HFF-Myc (cell line): ENCODE measurements at regions not wholly inside any gene's neighbourhood (a gene's known extent, or its start where the extent isn't known, plus 50 kb on each side); places are given as distances from the start of the nearest gene placed in this dataset.

Source experiments
- DNase-seq: peaks from one replicate; pipeline ENCODE4 v3.0.0-alpha.2; 2011; ENCODE audit warnings: low read depth; ENCODE audit errors: extremely low read depth
- H3K4me3 ChIP-seq: replicated peaks from 2 replicates; pipeline ENCODE4 v1.5.1; 2011; ENCODE audit warnings: low read depth, mild to moderate bottlenecking, control low read depth, low read length
- TF ChIP-seq, protein P1 (sequence below): IDR thresholded peaks from 2 replicates; pipeline ENCODE4 v1.5.1; 2012; ENCODE audit warnings: mild to moderate bottlenecking, low read depth, low read length, control low read depth; ENCODE audit errors: missing control alignments

- TF ChIP-seq, protein P1, sequence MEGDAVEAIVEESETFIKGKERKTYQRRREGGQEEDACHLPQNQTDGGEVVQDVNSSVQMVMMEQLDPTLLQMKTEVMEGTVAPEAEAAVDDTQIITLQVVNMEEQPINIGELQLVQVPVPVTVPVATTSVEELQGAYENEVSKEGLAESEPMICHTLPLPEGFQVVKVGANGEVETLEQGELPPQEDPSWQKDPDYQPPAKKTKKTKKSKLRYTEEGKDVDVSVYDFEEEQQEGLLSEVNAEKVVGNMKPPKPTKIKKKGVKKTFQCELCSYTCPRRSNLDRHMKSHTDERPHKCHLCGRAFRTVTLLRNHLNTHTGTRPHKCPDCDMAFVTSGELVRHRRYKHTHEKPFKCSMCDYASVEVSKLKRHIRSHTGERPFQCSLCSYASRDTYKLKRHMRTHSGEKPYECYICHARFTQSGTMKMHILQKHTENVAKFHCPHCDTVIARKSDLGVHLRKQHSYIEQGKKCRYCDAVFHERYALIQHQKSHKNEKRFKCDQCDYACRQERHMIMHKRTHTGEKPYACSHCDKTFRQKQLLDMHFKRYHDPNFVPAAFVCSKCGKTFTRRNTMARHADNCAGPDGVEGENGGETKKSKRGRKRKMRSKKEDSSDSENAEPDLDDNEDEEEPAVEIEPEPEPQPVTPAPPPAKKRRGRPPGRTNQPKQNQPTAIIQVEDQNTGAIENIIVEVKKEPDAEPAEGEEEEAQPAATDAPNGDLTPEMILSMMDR = no peak
- no peak overlapping the region for H3K4me3 ChIP-seq
- no peak for DNase-seq
Measured at GRCh38 chr4:28179126-28179525, 1318.5 kb downstream of the STIM2 start.

DNA sequence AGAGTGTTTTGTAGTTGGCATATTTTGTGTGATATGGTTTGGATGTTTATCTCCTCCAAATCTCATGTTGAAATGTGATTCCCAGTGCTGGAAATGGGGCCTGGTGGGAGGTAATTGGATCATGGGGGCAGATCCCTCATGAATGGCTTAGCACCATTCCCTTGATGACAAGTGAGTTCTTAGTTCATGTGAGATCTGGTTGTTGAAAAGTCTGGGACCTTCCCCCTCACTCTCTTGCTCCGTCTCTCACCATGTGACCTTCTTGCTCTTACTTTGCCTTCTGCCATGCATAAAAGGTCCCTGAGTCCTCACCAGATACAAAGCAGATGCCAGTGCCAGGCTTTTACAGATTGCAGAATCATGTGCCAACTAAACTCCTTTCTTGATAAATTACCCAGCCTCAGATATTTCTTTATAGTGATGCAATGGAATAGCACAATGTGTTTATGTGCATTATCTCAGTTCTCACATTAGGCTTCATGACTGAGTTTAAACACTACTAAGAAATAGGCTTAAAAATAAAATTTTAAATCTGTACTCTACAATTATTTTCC is 1348.8 kb downstream of the STIM2 start:
- H3K4me3 ChIP-seq = no peak overlapping the region
- DNase-seq = no peak
- TF ChIP-seq, protein P1 = no peak

- no peak overlapping the region for H3K4me3 ChIP-seq
- TF ChIP-seq, protein P1 = no peak
- DNase-seq = no peak
Measured at GRCh38 chr4:28211676-28212470, 1351.2 kb downstream of the STIM2 start.

DNA sequence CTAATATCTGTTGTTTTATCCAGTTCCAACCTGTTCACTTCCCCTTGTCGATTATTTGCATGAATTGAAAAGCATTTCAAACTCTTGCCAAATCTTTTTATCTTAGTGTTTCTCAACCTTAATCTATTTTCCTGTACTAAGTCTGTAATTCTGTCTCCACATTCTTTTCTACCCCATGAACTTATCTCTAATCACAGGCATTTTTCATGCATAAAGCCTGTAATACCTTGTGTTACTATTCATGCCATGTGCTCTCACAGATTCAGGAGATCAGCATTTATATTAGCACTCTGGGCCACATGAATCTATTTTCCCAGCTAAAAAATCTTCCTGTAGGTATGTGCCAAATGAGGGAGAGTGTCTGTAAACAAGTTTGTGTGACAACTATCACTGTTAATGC is 1360.9 kb downstream of the STIM2 start:
- TF ChIP-seq, protein P1 = no peak
- DNase-seq = no peak
- no peak overlapping the region for H3K4me3 ChIP-seq

- TF ChIP-seq, protein P1 = peak; percentile 53
- peak; percentile 14 for DNase-seq
- no peak overlapping the region for H3K4me3 ChIP-seq
Measured at GRCh38 chr4:28225050-28225449, 1364.4 kb downstream of the STIM2 start.

GRCh38 chr4:28225689-28226353 is 1365.2 kb downstream of the STIM2 start:
- DNase-seq = no peak
- TF ChIP-seq, protein P1 = no peak
- no peak overlapping the region for H3K4me3 ChIP-seq
